CD4-positive, CD25-positive, alpha-beta regulatory T cell (primary cell): ENCODE measurements at regions not wholly inside any gene's neighbourhood (a gene's known extent, or its start where the extent isn't known, plus 50 kb on each side); places are given as distances from the start of the nearest gene placed in this dataset.
"Not testable (repeated sequence)": the region's sequence is repeated elsewhere in the genome, so short reads cannot be mapped to it uniquely, and the experiment has no call there.

Experiments
- ATAC-seq, 2 donors: fragments of 150-1000 bp; cut with Tn5 transposase; one replicate each; pipeline ENCODE4 v1.10.0; 2021; ENCODE audit warnings: low read depth in 2 of 2, moderate number of reproducible peaks in 2 of 2, moderate library complexity in 1 of 2
- DNase-seq, 3 donors: peaks; one replicate each; pipeline versions ENCODE4 v3.0.0 to v3.0.0-alpha.2; 2012 to 2022; ENCODE audit warnings: mixed read lengths in 1 of 3
- H3K27ac ChIP-seq: one replicate; pipeline ENCODE4 v1.7.0; 2013; ENCODE audit warnings: mild to moderate bottlenecking, low read length; ENCODE audit not compliant: insufficient read depth, poor library complexity, severe bottlenecking
- H3K27me3 ChIP-seq: one replicate; pipeline ENCODE4 v1.7.0; 2013; ENCODE audit warnings: low read length; ENCODE audit not compliant: control insufficient read depth, insufficient read depth
- H3K36me3 ChIP-seq: one replicate; pipeline ENCODE4 v1.7.0; 2013; ENCODE audit warnings: mild to moderate bottlenecking, low read length, moderate library complexity; ENCODE audit not compliant: control insufficient read depth, insufficient read depth
- H3K4me1 ChIP-seq: 2 replicates; pipeline ENCODE4 v1.7.0; 2013; ENCODE audit warnings: mild to moderate bottlenecking, low read length; ENCODE audit not compliant: insufficient read depth, control insufficient read depth, poor library complexity, severe bottlenecking
- H3K4me3 ChIP-seq: one replicate; pipeline ENCODE4 v1.7.0; 2013; ENCODE audit warnings: low read depth, mild to moderate bottlenecking, low read length, moderate library complexity
- H3K9me3 ChIP-seq, 2 experiments: 1 replicate in 1 of 2; 2 replicates in 1 of 2; pipeline ENCODE4 v1.7.0; 2013; ENCODE audit warnings: low read length in 2 of 2, mild to moderate bottlenecking in 1 of 2, moderate library complexity in 1 of 2; ENCODE audit not compliant: control insufficient read depth in 2 of 2
- H3K27ac Mint-ChIP-seq, 3 donors: one replicate each; pipeline ENCODE4 v1.8.0; 2020 to 2022; ENCODE audit warnings: mild to moderate bottlenecking in 3 of 3, mixed read lengths in 3 of 3, moderate library complexity in 2 of 3
- H3K27me3 Mint-ChIP-seq: one replicate; pipeline ENCODE4 v1.8.0; 2022; ENCODE audit warnings: mild to moderate bottlenecking, mixed read lengths
- H3K36me3 Mint-ChIP-seq: one replicate; pipeline ENCODE4 v1.8.0; 2020; ENCODE audit warnings: mixed read lengths
- H3K4me1 Mint-ChIP-seq, 4 donors: one replicate each; pipeline ENCODE4 v1.8.0; 2020 to 2022; ENCODE audit warnings: mixed read lengths in 4 of 4, mild to moderate bottlenecking in 1 of 4
- H3K4me3 Mint-ChIP-seq, 4 donors: one replicate each; pipeline ENCODE4 v1.8.0; 2020 to 2022; ENCODE audit warnings: mild to moderate bottlenecking in 4 of 4, mixed read lengths in 4 of 4, moderate library complexity in 3 of 4
- H3K9me3 Mint-ChIP-seq, 7 donors: one replicate each; pipeline ENCODE4 v1.8.0; 2020 to 2022; ENCODE audit warnings: mixed read lengths in 7 of 7, mild to moderate bottlenecking in 3 of 7, moderate library complexity in 2 of 7

DNA sequence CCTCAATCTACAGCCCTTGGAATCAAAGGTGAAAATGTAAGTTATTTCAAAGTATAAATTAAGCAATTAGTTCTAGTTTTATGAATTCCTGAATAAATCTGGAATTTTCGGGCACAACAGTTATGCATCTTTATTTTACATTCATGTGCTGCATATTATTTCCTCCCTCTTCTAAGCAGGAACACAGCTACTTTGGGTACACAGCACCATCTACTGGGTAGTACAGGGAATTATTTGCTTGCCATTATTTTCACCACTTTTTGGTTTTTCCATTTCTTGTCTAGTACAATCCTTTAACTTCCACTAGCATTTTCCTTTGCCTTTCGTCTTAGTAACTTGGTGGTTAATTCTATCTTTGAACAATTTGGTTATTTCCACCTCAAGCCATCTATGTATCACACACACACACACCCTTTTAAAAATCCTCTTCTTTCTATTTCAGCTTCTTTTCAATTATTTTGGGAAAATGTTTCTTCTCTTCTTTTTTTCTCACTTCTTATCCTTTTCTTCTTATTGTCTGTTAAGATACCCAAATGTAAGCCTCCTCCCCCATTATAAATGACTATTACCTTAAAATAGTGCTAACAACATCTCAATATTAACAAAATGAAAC, 451.0 kb downstream of the MFSD1 start:
- H3K9me3 ChIP-seq, result peaks cover 7 to 10% of the 10 kb centered on the region in 2 experiments
- no peak overlapping the region for H3K27ac Mint-ChIP-seq
- H3K27ac ChIP-seq, result no peak overlapping the region
- H3K27me3 Mint-ChIP-seq, result peaks cover 6% of the 10 kb centered on the region
- H3K27me3 ChIP-seq, result peaks cover 1% of the 10 kb centered on the region
- no peaks in the 10 kb centered on the region for H3K36me3 ChIP-seq
- ATAC-seq (no peak), DNase-seq (peak in 1 of 3 donors; percentile 37)
- H3K4me1 Mint-ChIP-seq, result no peaks in the 10 kb centered on the region
- no peak overlapping the region for H3K4me3 Mint-ChIP-seq
- no peak overlapping the region for H3K4me3 ChIP-seq
- H3K4me1 ChIP-seq, result no peaks in the 10 kb centered on the region
- no peaks in the 10 kb centered on the region for H3K36me3 Mint-ChIP-seq
- peaks cover 0 to 24% (median 9%) of the 10 kb centered on the region in 7 donors for H3K9me3 Mint-ChIP-seq

DNA sequence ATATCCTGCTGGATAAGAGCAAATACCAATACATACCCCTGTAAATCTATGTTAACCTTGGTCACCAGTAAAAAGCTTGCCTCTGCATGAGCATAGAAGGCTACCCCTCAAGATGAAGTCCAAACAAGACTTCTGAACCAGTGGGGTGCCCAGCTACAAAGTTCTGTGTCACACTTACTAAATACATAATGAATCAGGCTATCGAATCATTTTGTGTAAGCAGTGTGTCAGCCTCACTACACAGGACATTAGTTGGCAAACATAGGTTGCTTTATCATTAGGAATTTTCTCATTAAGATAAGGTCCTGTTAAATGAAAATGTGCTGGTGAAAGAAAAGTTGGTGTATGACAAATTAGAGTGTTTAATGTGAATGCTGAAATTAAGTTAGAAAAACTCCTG, 452.0 kb downstream of the MFSD1 start:
- H3K9me3 Mint-ChIP-seq, result peaks cover 0 to 24% (median 9%) of the 10 kb centered on the region in 7 donors
- no peaks in the 10 kb centered on the region for H3K36me3 ChIP-seq
- H3K27ac ChIP-seq, result no peak overlapping the region
- H3K4me3 Mint-ChIP-seq, result no peak overlapping the region
- H3K36me3 Mint-ChIP-seq, result no peaks in the 10 kb centered on the region
- ATAC-seq (no peak), DNase-seq (no peak)
- H3K4me3 ChIP-seq, result no peak overlapping the region
- H3K4me1 Mint-ChIP-seq, result no peaks in the 10 kb centered on the region
- H3K4me1 ChIP-seq, result no peaks in the 10 kb centered on the region
- H3K27me3 Mint-ChIP-seq, result peaks cover 6% of the 10 kb centered on the region
- peaks cover 1% of the 10 kb centered on the region for H3K27me3 ChIP-seq
- no peak overlapping the region for H3K27ac Mint-ChIP-seq
- H3K9me3 ChIP-seq, result peaks cover 7 to 10% of the 10 kb centered on the region in 2 experiments

GRCh38 chr3:159257954-159258353, 456.1 kb downstream of the MFSD1 start:
- no peaks in the 10 kb centered on the region for H3K36me3 Mint-ChIP-seq
- Histone ChIP-seq H3K4me3 (no peak overlapping the region), H3K36me3 (no peaks in the 10 kb centered on the region), H3K9me3 (peaks cover 0 to 6% of the 10 kb centered on the region in 2 experiments), H3K4me1 (no peaks in the 10 kb centered on the region), H3K27ac (no peak overlapping the region), H3K27me3 (peaks cover 1% of the 10 kb centered on the region)
- H3K27me3 Mint-ChIP-seq, result peaks cover 11% of the 10 kb centered on the region
- no peaks in the 10 kb centered on the region for H3K4me1 Mint-ChIP-seq
- ATAC-seq (no peak), DNase-seq (no peak)
- H3K9me3 Mint-ChIP-seq, result peaks cover 0 to 11% (median 5%) of the 10 kb centered on the region in 7 donors
- no peak overlapping the region for H3K4me3 Mint-ChIP-seq
- no peak overlapping the region for H3K27ac Mint-ChIP-seq

DNA sequence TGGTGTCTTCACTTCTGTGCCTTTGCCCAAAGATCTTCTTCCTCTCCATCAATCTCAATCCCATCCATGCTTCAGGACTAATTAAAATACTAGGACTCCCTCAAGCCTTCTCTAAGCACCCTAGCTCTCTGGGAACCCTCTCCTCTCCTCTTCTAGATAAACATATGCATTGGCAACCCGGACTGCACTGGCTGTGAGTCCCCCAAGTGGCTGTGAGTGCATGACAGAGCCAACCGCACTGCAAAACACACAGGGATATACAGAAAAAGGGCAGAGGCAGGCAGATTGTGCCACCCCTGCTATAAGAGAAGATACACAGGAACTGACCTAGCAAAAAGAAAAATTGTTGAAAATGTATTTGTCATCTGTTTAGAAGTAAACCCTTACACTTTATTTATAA, 457.1 kb downstream of the MFSD1 start:
- Histone ChIP-seq H3K27ac (no peak overlapping the region), H3K36me3 (no peaks in the 10 kb centered on the region), H3K4me1 (no peaks in the 10 kb centered on the region), H3K4me3 (no peak overlapping the region), H3K27me3 (peaks cover 1% of the 10 kb centered on the region), H3K9me3 (no peaks in the 10 kb centered on the region)
- no peak overlapping the region for H3K27ac Mint-ChIP-seq
- ATAC-seq (no peak), DNase-seq (no peak)
- H3K4me3 Mint-ChIP-seq, result no peak overlapping the region
- H3K27me3 Mint-ChIP-seq, result peaks cover 11% of the 10 kb centered on the region
- no peaks in the 10 kb centered on the region for H3K36me3 Mint-ChIP-seq
- H3K9me3 Mint-ChIP-seq, result peaks cover 0 to 3% (median 0%) of the 10 kb centered on the region in 7 donors
- no peaks in the 10 kb centered on the region for H3K4me1 Mint-ChIP-seq

DNA sequence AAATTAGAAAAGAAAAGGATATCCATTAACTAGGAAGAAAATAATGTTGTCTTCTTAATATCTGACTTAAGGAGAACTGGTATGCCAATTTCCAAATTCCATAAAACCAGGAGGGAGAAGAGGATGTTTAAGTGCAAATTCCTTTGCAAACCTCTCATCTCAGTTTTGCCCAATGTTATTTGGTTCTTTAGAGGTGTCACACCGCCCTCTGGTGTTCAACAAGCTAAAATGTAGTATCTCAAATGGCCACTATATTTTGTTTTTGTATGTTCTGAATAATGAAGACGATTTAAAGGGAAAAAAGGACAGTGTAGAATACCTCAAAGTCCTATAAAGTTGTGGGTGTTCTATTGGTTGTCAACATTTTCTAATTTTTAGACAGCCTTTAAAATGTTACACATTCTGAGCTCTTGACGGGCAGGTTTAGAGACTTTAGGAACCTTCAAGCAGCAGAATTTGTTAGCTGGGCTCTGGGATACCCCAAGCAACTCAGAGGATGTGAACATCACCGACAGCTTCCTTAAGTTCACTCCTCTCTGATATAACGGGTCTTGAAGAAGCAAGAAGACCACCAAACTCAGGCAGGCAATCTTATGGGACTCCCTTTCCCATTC, 458.3 kb downstream of the MFSD1 start:
- no peak overlapping the region for H3K27ac Mint-ChIP-seq
- no peaks in the 10 kb centered on the region for H3K9me3 ChIP-seq
- H3K27ac ChIP-seq, result no peak overlapping the region
- no peaks in the 10 kb centered on the region for H3K4me1 Mint-ChIP-seq
- peaks cover 5% of the 10 kb centered on the region for H3K27me3 Mint-ChIP-seq
- no peaks in the 10 kb centered on the region for H3K36me3 Mint-ChIP-seq
- no peaks in the 10 kb centered on the region for H3K36me3 ChIP-seq
- DNase-seq (peak in 2 of 3 donors; percentile 20 to 58), ATAC-seq (no peak)
- no peak overlapping the region for H3K4me3 ChIP-seq
- H3K4me3 Mint-ChIP-seq, result no peak overlapping the region
- no peaks in the 10 kb centered on the region for H3K4me1 ChIP-seq
- H3K27me3 ChIP-seq, result peaks cover 1% of the 10 kb centered on the region
- peaks cover 0 to 3% (median 0%) of the 10 kb centered on the region in 7 donors for H3K9me3 Mint-ChIP-seq

GRCh38 chr3:159261333-159261732, 459.5 kb downstream of the MFSD1 start:
- H3K9me3 Mint-ChIP-seq, H3K9me3 ChIP-seq: not testable (repeated sequence)

GRCh38 chr3:159263750-159264553, 462.1 kb downstream of the MFSD1 start:
- Mint-ChIP-seq H3K4me3 (no peak overlapping the region), H3K4me1 (no peaks in the 10 kb centered on the region), H3K27ac (no peak overlapping the region), H3K9me3 (no peaks in the 10 kb centered on the region), H3K27me3 (peaks cover 5% of the 10 kb centered on the region), H3K36me3 (no peaks in the 10 kb centered on the region)
- Histone ChIP-seq H3K27ac (no peak overlapping the region), H3K9me3 (no peaks in the 10 kb centered on the region), H3K4me3 (no peak overlapping the region), H3K4me1 (no peaks in the 10 kb centered on the region), H3K27me3 (no peaks in the 10 kb centered on the region), H3K36me3 (no peaks in the 10 kb centered on the region)
- DNase-seq (peak in 1 of 3 donors; percentile 28), ATAC-seq (no peak)

More at GRCh38 chr3:159261333-159261732, 459.5 kb downstream of the MFSD1 start:
- ATAC-seq, H3K27me3 Mint-ChIP-seq, H3K27ac Mint-ChIP-seq, DNase-seq, H3K4me1 ChIP-seq, H3K4me1 Mint-ChIP-seq, H3K36me3 Mint-ChIP-seq, H3K4me3 Mint-ChIP-seq, H3K4me3 ChIP-seq, H3K36me3 ChIP-seq, H3K27ac ChIP-seq, H3K27me3 ChIP-seq: not testable (repeated sequence)
